HG03095 (cell line): ENCODE measurements at regions not wholly inside any gene's neighbourhood (a gene's known extent, or its start where the extent isn't known, plus 50 kb on each side); places are given as distances from the start of the nearest gene placed in this dataset.

Source experiments
- ATAC-seq: cut with Tn5 transposase; IDR thresholded peaks from one replicate; pipeline ENCODE4 v1.9.1; 2021; ENCODE audit warnings: moderate library complexity; ENCODE audit not compliant: unreplicated experiment

- ATAC-seq, result no peak
Measured at GRCh38 chr11:130786586-130786985, 129.7 kb downstream of the SNX19 start.

GRCh38 chr11:130787092-130787616, 129.1 kb downstream of the SNX19 start:
- ATAC-seq, result no peak

GRCh38 chr11:130787973-130788570, 128.2 kb downstream of the SNX19 start:
- no peak for ATAC-seq

- ATAC-seq, result no peak
Measured at GRCh38 chr11:130789056-130789640, 127.1 kb downstream of the SNX19 start.

GRCh38 chr11:130790689-130791088, 125.6 kb downstream of the SNX19 start:
- ATAC-seq, result no peak

- ATAC-seq, result no peak
Measured at GRCh38 chr11:130792772-130793171, 123.5 kb downstream of the SNX19 start.

- no peak for ATAC-seq
Measured at GRCh38 chr11:130796828-130797227, 119.5 kb downstream of the SNX19 start.

- no peak for ATAC-seq
Measured at GRCh38 chr11:130798280-130798679, 118.0 kb downstream of the SNX19 start.

GRCh38 chr11:130798801-130799200, 117.5 kb downstream of the SNX19 start:
- no peak for ATAC-seq

- ATAC-seq, result no peak
Measured at GRCh38 chr11:130801333-130802122, 114.8 kb downstream of the SNX19 start.

- no peak for ATAC-seq
Measured at GRCh38 chr11:130802567-130802966, 113.7 kb downstream of the SNX19 start.

- ATAC-seq, result no peak
Measured at GRCh38 chr11:130804306-130805076, 111.8 kb downstream of the SNX19 start.

- no peak for ATAC-seq
Measured at GRCh38 chr11:130806746-130807145, 109.5 kb downstream of the SNX19 start.

GRCh38 chr11:130808541-130808940, 107.7 kb downstream of the SNX19 start:
- no peak for ATAC-seq

GRCh38 chr11:130813196-130813595, 103.1 kb downstream of the SNX19 start:
- no peak for ATAC-seq

GRCh38 chr11:130813638-130814037, 102.6 kb downstream of the SNX19 start:
- ATAC-seq, result no peak

- no peak for ATAC-seq
Measured at GRCh38 chr11:130814440-130815096, 101.7 kb downstream of the SNX19 start.

GRCh38 chr11:130815097-130815802, 101.0 kb downstream of the SNX19 start:
- no peak for ATAC-seq

- no peak for ATAC-seq
Measured at GRCh38 chr11:130815956-130816355, 100.3 kb downstream of the SNX19 start.
